Large intestine (tissue), 3 donors: ENCODE measurements at regions not wholly inside any gene's neighbourhood (a gene's known extent, or its start where the extent isn't known, plus 50 kb on each side); places are given as distances from the start of the nearest gene placed in this dataset.
"Not testable (repeated sequence)": the region's sequence is repeated elsewhere in the genome, so short reads cannot be mapped to it uniquely, and the experiment has no call there.

Source experiments
- DNase-seq, 2 donors: peaks; one replicate each; pipeline versions ENCODE4 v3.0.0 to v3.0.0-alpha.2; 2013
- H3K27ac ChIP-seq: one replicate; pipeline ENCODE4 v1.5.1; 2013; ENCODE audit warnings: low read length
- H3K27me3 ChIP-seq: 2 replicates; pipeline ENCODE4 v1.6.1; 2013; ENCODE audit warnings: low read length; ENCODE audit not compliant: control insufficient read depth, insufficient read depth
- H3K36me3 ChIP-seq: 2 replicates; pipeline ENCODE4 v1.6.1; 2013; ENCODE audit warnings: low read length; ENCODE audit not compliant: control insufficient read depth, insufficient read depth
- H3K4me1 ChIP-seq: one replicate; pipeline ENCODE4 v1.6.1; 2013; ENCODE audit warnings: low read length; ENCODE audit not compliant: control insufficient read depth, insufficient read depth
- H3K4me3 ChIP-seq: one replicate; pipeline ENCODE4 v1.5.1; 2013; ENCODE audit warnings: low read length
- H3K9me3 ChIP-seq: one replicate; pipeline ENCODE4 v1.6.1; 2013; ENCODE audit warnings: mild to moderate bottlenecking, low read depth, low read length, moderate library complexity; ENCODE audit not compliant: control insufficient read depth
- WGBS: methylation state at CpG from one replicate; pipeline ENCODE4 v1.1.5; 2013; ENCODE audit warnings: low lambda C conversion rate; ENCODE audit not compliant: insufficient coverage; 5-methylcytosine and 5-hydroxymethylcytosine counted together

- no CpG with 5 or more reads among the region's 1 CpG for WGBS
- H3K4me1 ChIP-seq = no peaks in the 10 kb centered on the region
Measured at GRCh38 chr5:83810511-83810910, 89.9 kb upstream of the HAPLN1 start.

GRCh38 chr5:83802686-83803085 is 82.0 kb upstream of the HAPLN1 start:
- 60% methylated on average over 1 of the region's 2 CpGs for WGBS

More at GRCh38 chr5:83810511-83810910, 89.9 kb upstream of the HAPLN1 start:
- Histone ChIP-seq H3K27me3 (no peaks in the 10 kb centered on the region), H3K27ac (no peak overlapping the region), H3K4me3 (no peak overlapping the region), H3K9me3 (no peaks in the 10 kb centered on the region), H3K36me3 (no peaks in the 10 kb centered on the region)
- DNase-seq = no peak

GRCh38 chr5:83800201-83800600 is 79.5 kb upstream of the HAPLN1 start:
- Histone ChIP-seq H3K36me3 (no peaks in the 10 kb centered on the region), H3K9me3 (no peaks in the 10 kb centered on the region), H3K4me3 (no peak overlapping the region), H3K27me3 (no peaks in the 10 kb centered on the region), H3K4me1 (no peaks in the 10 kb centered on the region), H3K27ac (no peak overlapping the region)
- WGBS = 100% methylated on average over 1 of the region's 2 CpGs
- no peak for DNase-seq

More at GRCh38 chr5:83802686-83803085, 82.0 kb upstream of the HAPLN1 start:
- Histone ChIP-seq H3K27me3 (no peaks in the 10 kb centered on the region), H3K27ac (no peak overlapping the region), H3K4me1 (no peaks in the 10 kb centered on the region), H3K4me3 (no peak overlapping the region), H3K9me3 (no peaks in the 10 kb centered on the region), H3K36me3 (no peaks in the 10 kb centered on the region)
- DNase-seq = no peak

GRCh38 chr5:83799020-83799419 is 78.4 kb upstream of the HAPLN1 start:
- H3K27ac ChIP-seq, H3K4me1 ChIP-seq, DNase-seq, H3K27me3 ChIP-seq, H3K36me3 ChIP-seq, H3K4me3 ChIP-seq, H3K9me3 ChIP-seq: not testable (repeated sequence)
- no CpG with 5 or more reads among the region's 11 CpGs for WGBS

- DNase-seq = no peak
- no peaks in the 10 kb centered on the region for H3K9me3 ChIP-seq
- no peaks in the 10 kb centered on the region for H3K4me1 ChIP-seq
- no peak overlapping the region for H3K4me3 ChIP-seq
- no peaks in the 10 kb centered on the region for H3K36me3 ChIP-seq
- WGBS = 60% methylated on average over 1 of the region's 1 CpG
- H3K27me3 ChIP-seq = no peaks in the 10 kb centered on the region
- no peak overlapping the region for H3K27ac ChIP-seq
Measured at GRCh38 chr5:83789371-83789770, 68.7 kb upstream of the HAPLN1 start.

GRCh38 chr5:83787631-83788030 is 67.0 kb upstream of the HAPLN1 start:
- Histone ChIP-seq H3K27ac (no peak overlapping the region), H3K9me3 (no peaks in the 10 kb centered on the region), H3K4me3 (no peak overlapping the region), H3K4me1 (no peaks in the 10 kb centered on the region), H3K27me3 (no peaks in the 10 kb centered on the region), H3K36me3 (no peaks in the 10 kb centered on the region)
- no CpG with 5 or more reads among the region's 3 CpGs for WGBS
- DNase-seq = no peak

- H3K9me3 ChIP-seq = no peaks in the 10 kb centered on the region
- no peak overlapping the region for H3K27ac ChIP-seq
- no peaks in the 10 kb centered on the region for H3K36me3 ChIP-seq
- H3K27me3 ChIP-seq = no peaks in the 10 kb centered on the region
- WGBS = 59% methylated on average over 3 of the region's 6 CpGs
- DNase-seq = no peak
- H3K4me3 ChIP-seq = no peak overlapping the region
- no peaks in the 10 kb centered on the region for H3K4me1 ChIP-seq
Measured at GRCh38 chr5:83785176-83785668, 64.6 kb upstream of the HAPLN1 start.

- Histone ChIP-seq H3K36me3 (no peaks in the 10 kb centered on the region), H3K27me3 (no peaks in the 10 kb centered on the region), H3K27ac (no peak overlapping the region), H3K4me1 (peaks cover 11% of the 10 kb centered on the region), H3K4me3 (no peak overlapping the region), H3K9me3 (no peaks in the 10 kb centered on the region)
- no peak for DNase-seq
- WGBS = no CpG with 5 or more reads among the region's 3 CpGs
Measured at GRCh38 chr5:83780699-83781350, 60.2 kb upstream of the HAPLN1 start.

GRCh38 chr5:83777856-83778255 is 57.2 kb upstream of the HAPLN1 start:
- Histone ChIP-seq H3K9me3 (no peaks in the 10 kb centered on the region), H3K4me3 (no peak overlapping the region), H3K36me3 (no peaks in the 10 kb centered on the region), H3K27me3 (no peaks in the 10 kb centered on the region), H3K4me1 (peaks cover 11% of the 10 kb centered on the region), H3K27ac (no peak overlapping the region)
- no peak for DNase-seq

- WGBS = no CpG with 5 or more reads among the region's 1 CpG
- Histone ChIP-seq H3K4me1 (peaks cover 11% of the 10 kb centered on the region), H3K9me3 (no peaks in the 10 kb centered on the region), H3K4me3 (no peak overlapping the region), H3K27me3 (no peaks in the 10 kb centered on the region), H3K27ac (no peak overlapping the region), H3K36me3 (no peaks in the 10 kb centered on the region)
- no peak for DNase-seq
Measured at GRCh38 chr5:83776437-83777031, 55.9 kb upstream of the HAPLN1 start.
